ENCODE measurements at regions not wholly inside any gene's neighbourhood (a gene's known extent, or its start where the extent isn't known, plus 50 kb on each side); places are given as distances from the start of the nearest gene placed in this dataset.

DNA sequence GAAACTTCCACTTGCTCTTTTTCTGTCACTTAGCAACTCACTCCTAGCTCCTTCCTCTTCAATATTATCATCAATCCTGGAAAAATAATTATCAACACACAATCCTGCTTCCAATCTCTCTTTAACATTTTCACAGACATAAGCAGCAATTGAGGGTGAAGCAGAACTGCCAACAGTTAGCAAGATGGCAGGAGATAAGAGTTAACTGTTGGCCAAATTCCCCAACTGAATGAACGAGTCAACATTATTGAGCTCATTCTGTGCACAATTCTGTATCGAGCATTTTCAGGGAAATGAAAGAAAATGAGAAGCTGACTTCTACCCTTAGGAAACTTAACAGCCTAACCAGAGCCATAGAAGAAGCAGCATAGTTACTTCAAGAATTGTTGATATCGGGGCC lies 152.0 kb downstream of the KCNA5 start:
- TF ChIP-seq, protein P1, sequence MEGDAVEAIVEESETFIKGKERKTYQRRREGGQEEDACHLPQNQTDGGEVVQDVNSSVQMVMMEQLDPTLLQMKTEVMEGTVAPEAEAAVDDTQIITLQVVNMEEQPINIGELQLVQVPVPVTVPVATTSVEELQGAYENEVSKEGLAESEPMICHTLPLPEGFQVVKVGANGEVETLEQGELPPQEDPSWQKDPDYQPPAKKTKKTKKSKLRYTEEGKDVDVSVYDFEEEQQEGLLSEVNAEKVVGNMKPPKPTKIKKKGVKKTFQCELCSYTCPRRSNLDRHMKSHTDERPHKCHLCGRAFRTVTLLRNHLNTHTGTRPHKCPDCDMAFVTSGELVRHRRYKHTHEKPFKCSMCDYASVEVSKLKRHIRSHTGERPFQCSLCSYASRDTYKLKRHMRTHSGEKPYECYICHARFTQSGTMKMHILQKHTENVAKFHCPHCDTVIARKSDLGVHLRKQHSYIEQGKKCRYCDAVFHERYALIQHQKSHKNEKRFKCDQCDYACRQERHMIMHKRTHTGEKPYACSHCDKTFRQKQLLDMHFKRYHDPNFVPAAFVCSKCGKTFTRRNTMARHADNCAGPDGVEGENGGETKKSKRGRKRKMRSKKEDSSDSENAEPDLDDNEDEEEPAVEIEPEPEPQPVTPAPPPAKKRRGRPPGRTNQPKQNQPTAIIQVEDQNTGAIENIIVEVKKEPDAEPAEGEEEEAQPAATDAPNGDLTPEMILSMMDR (conservative IDR thresholded peaks at IDR 0.05 in 1 of 2, IDR thresholded peaks at IDR 0.05 in 1 of 2; ENCODE audit: extremely low read depth in 1 of 2, insufficient read depth in 1 of 2, low read depth in 1 of 2, low read length in 2 of 2), result no peak
- no peak for TF ChIP-seq EZH2 (IDR thresholded peaks at IDR 0.05; ENCODE audit: borderline replicate concordance, low read length)
